SK-N-SH (cell line): ENCODE measurements at regions not wholly inside any gene's neighbourhood (a gene's known extent, or its start where the extent isn't known, plus 50 kb on each side); places are given as distances from the start of the nearest gene placed in this dataset.

Experiments used
- CHD2 ChIP-seq: fragments of 150-350 bp; IDR thresholded peaks from 2 replicates; pipeline ENCODE4 v1.6.1; 2018; ENCODE audit warnings: low read length; ENCODE audit not compliant: partially characterized antibody
- MXI1 ChIP-seq: IDR thresholded peaks from 2 replicates; pipeline ENCODE4 v1.6.1; 2012; ENCODE audit warnings: mild to moderate bottlenecking, low read depth, low read length, improper control_type of control experiment
- RFX5 ChIP-seq: IDR thresholded peaks from 2 replicates; pipeline ENCODE4 v1.6.1; 2012; ENCODE audit warnings: mild to moderate bottlenecking, improper control_type of control experiment, low read length
- TF ChIP-seq, protein P1 (sequence below): IDR thresholded peaks from 2 replicates; pipeline ENCODE4 v1.4.0; 2012; ENCODE audit warnings: low read depth, borderline replicate concordance
- TF ChIP-seq, protein P2 (sequence below): fragments of 200-600 bp; sonication (generic); IDR thresholded peaks from 2 replicates; pipeline ENCODE4 v1.6.1; 2017; ENCODE audit warnings: antibody characterized with exemption, mild to moderate bottlenecking, moderate library complexity

DNA sequence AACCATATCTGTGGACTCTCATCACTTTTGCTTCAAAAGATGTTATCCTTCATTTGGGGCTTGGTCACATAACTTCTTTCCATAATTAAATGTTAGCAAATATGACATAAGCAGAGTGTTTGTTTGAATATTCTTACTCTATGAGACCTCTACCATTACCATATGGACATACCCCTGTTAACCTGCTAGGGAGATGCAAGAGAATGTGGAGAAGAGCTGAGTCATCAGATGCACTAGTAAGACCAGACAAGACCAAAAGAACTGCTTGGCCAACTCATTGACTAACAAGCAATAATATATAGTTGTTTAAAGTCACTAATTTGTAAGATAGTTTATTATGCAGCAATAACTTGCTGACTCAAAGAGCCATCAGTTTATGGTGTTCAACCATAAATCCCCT, 652.9 kb downstream of the SMARCA1 start:
- TF ChIP-seq, protein P1, sequence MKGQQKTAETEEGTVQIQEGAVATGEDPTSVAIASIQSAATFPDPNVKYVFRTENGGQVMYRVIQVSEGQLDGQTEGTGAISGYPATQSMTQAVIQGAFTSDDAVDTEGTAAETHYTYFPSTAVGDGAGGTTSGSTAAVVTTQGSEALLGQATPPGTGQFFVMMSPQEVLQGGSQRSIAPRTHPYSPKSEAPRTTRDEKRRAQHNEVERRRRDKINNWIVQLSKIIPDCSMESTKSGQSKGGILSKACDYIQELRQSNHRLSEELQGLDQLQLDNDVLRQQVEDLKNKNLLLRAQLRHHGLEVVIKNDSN = no peak
- TF ChIP-seq RFX5 (no peak), CHD2 (no peak), MXI1 (no peak)
- TF ChIP-seq, protein P2, sequence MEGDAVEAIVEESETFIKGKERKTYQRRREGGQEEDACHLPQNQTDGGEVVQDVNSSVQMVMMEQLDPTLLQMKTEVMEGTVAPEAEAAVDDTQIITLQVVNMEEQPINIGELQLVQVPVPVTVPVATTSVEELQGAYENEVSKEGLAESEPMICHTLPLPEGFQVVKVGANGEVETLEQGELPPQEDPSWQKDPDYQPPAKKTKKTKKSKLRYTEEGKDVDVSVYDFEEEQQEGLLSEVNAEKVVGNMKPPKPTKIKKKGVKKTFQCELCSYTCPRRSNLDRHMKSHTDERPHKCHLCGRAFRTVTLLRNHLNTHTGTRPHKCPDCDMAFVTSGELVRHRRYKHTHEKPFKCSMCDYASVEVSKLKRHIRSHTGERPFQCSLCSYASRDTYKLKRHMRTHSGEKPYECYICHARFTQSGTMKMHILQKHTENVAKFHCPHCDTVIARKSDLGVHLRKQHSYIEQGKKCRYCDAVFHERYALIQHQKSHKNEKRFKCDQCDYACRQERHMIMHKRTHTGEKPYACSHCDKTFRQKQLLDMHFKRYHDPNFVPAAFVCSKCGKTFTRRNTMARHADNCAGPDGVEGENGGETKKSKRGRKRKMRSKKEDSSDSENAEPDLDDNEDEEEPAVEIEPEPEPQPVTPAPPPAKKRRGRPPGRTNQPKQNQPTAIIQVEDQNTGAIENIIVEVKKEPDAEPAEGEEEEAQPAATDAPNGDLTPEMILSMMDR = no peak
